ENCODE measurements at regions not wholly inside any gene's neighbourhood (a gene's known extent, or its start where the extent isn't known, plus 50 kb on each side); places are given as distances from the start of the nearest gene placed in this dataset.
A peak's percentile ranks its signal among the peaks of the same experiment; 100 is the strongest.

DNA sequence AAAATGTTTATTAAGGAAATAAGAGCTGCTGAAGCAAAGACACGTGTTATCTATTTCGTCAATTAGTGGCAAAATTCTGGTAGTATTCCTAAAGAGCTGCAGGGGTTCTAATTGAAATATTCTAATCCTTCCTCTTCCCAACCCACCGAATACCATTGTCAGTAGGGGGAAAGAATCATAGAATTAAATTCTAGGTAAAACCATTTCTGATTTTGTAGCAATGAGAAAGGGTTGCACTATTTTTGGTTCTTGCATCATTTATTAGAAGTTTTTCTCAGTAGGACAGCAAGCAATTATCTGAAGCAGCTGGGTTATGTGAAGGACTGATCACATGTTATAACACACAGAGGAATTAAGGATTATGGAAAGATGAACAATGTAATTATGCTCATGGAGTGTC is 80.3 kb upstream of the SEMA6A start:
- no peak for DNase-seq (ENCODE audit: low spot score)
- H3K4me1 Mint-ChIP-seq (ENCODE audit: low read depth) = peaks cover 29% of the 10 kb centered on the region
- H3K27ac Mint-ChIP-seq (ENCODE audit: unreplicated experiment) = no peak overlapping the region
- H3K9me3 Mint-ChIP-seq (ENCODE audit: low read depth) = no peaks in the 10 kb centered on the region
- peaks cover 5% of the 10 kb centered on the region for H3K27me3 Mint-ChIP-seq (ENCODE audit: low read depth)
- H3K4me3 Mint-ChIP-seq (ENCODE audit: unreplicated experiment) = no peak overlapping the region
- H3K36me3 Mint-ChIP-seq (ENCODE audit: low read depth) = no peaks in the 10 kb centered on the region
- TF ChIP-seq, protein P1, sequence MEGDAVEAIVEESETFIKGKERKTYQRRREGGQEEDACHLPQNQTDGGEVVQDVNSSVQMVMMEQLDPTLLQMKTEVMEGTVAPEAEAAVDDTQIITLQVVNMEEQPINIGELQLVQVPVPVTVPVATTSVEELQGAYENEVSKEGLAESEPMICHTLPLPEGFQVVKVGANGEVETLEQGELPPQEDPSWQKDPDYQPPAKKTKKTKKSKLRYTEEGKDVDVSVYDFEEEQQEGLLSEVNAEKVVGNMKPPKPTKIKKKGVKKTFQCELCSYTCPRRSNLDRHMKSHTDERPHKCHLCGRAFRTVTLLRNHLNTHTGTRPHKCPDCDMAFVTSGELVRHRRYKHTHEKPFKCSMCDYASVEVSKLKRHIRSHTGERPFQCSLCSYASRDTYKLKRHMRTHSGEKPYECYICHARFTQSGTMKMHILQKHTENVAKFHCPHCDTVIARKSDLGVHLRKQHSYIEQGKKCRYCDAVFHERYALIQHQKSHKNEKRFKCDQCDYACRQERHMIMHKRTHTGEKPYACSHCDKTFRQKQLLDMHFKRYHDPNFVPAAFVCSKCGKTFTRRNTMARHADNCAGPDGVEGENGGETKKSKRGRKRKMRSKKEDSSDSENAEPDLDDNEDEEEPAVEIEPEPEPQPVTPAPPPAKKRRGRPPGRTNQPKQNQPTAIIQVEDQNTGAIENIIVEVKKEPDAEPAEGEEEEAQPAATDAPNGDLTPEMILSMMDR (IDR thresholded peaks at IDR 0.05) = no peak

DNA sequence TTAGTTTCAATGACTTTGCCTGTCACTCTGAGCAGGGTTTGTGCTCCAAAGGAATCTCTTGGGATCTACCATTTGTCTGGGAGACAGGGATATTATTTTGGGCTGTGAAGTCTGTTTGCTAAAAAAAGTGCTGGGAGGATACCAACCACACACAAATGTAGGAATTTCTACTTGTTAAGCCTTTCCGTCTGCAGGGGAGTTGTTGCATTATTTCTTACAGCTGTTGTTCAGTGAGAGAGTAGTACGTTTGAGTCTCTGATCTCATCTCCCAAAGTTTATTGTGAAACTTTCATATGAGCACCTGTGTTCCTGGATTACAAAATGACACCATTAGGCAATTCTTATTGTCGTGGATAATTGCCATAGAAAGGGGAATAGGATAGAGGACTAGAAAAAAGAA is 78.3 kb upstream of the SEMA6A start:
- H3K27me3 Mint-ChIP-seq (ENCODE audit: low read depth) = peaks cover 5% of the 10 kb centered on the region
- no peaks in the 10 kb centered on the region for H3K9me3 Mint-ChIP-seq (ENCODE audit: low read depth)
- no peak for DNase-seq (ENCODE audit: low spot score)
- peaks cover 18% of the 10 kb centered on the region for H3K4me1 Mint-ChIP-seq (ENCODE audit: low read depth)
- H3K27ac Mint-ChIP-seq (ENCODE audit: unreplicated experiment) = no peak overlapping the region
- H3K36me3 Mint-ChIP-seq (ENCODE audit: low read depth) = no peaks in the 10 kb centered on the region
- TF ChIP-seq, protein P1 (IDR thresholded peaks at IDR 0.05) = no peak
- H3K4me3 Mint-ChIP-seq (ENCODE audit: unreplicated experiment) = no peak overlapping the region

DNA sequence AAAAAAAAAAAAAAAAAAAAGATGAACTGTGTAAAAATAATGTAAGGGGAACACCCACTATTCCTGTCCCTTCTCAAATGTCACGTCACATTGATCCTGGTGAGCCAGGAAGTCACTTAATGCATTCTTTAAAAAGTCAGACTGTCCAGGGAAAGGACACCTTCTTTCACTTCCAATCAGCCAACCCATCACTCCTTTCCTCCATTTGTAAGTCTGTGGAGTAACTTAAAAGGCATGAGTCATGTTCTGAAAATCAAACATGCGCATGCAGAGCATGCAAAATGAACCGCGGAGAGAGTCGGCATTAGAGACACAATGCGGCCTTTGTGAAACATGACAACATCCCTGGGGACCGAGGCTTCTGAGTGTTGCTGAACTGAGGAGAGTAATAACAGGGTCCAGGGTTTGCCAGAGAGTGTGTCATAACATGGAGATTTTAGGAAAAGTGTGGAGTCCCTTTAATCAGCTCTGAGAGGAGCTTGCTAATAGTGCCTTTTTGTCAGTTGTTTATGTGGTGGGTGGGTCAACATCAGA is 77.6 kb upstream of the SEMA6A start:
- H3K4me1 Mint-ChIP-seq (ENCODE audit: low read depth) = peaks cover 18% of the 10 kb centered on the region
- TF ChIP-seq, protein P1 (IDR thresholded peaks at IDR 0.05) = no peak
- DNase-seq (ENCODE audit: low spot score) = no peak
- H3K27ac Mint-ChIP-seq (ENCODE audit: unreplicated experiment) = no peak overlapping the region
- no peaks in the 10 kb centered on the region for H3K36me3 Mint-ChIP-seq (ENCODE audit: low read depth)
- H3K4me3 Mint-ChIP-seq (ENCODE audit: unreplicated experiment) = peak overlapping the region; percentile 26
- H3K9me3 Mint-ChIP-seq (ENCODE audit: low read depth) = no peaks in the 10 kb centered on the region
- peaks cover 5% of the 10 kb centered on the region for H3K27me3 Mint-ChIP-seq (ENCODE audit: low read depth)

DNA sequence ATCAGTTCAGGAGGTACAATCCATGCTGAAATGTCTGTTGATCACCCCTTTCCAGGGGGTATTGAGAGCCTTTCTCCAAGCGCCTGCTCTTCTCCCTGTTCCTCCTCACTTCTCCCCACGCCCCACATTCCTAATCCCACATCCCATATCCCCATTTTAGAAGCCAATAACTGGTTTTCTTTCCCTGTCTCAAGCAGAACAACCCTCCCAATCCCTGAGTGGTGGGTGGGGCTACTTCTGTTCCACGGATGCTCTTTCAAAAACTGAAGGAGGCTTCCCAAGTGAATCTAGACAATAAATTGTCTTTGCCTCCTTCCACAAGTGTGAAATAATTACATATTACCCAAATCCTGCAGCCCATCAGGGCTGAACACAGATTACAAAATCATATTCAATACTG is 77.0 kb upstream of the SEMA6A start:
- no peak for DNase-seq (ENCODE audit: low spot score)
- H3K4me1 Mint-ChIP-seq (ENCODE audit: low read depth) = peaks cover 18% of the 10 kb centered on the region
- no peak overlapping the region for H3K4me3 Mint-ChIP-seq (ENCODE audit: unreplicated experiment)
- no peaks in the 10 kb centered on the region for H3K9me3 Mint-ChIP-seq (ENCODE audit: low read depth)
- H3K27ac Mint-ChIP-seq (ENCODE audit: unreplicated experiment) = no peak overlapping the region
- no peaks in the 10 kb centered on the region for H3K36me3 Mint-ChIP-seq (ENCODE audit: low read depth)
- peaks cover 2% of the 10 kb centered on the region for H3K27me3 Mint-ChIP-seq (ENCODE audit: low read depth)
- TF ChIP-seq, protein P1 (IDR thresholded peaks at IDR 0.05) = no peak

DNA sequence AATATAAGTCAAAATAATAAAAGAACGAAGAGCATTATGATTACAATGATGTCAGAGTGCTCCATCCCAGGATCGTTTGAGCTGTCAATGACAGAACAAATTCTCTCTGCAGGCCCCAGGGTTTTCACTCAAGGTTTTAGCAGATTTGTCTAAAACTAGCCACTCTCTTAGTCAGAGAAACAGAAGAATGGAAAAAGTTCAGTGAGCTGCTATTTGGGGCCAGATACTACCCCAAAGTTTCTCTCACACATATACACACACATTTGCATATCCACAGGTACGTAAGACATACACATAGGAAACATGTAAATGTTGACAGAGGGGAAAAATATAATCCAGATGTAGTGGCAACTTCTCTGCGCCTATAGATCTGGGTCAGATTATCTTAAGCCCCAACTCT is 76.3 kb upstream of the SEMA6A start:
- H3K4me1 Mint-ChIP-seq (ENCODE audit: low read depth) = peaks cover 18% of the 10 kb centered on the region
- TF ChIP-seq, protein P1 (IDR thresholded peaks at IDR 0.05) = no peak
- H3K9me3 Mint-ChIP-seq (ENCODE audit: low read depth) = no peaks in the 10 kb centered on the region
- H3K4me3 Mint-ChIP-seq (ENCODE audit: unreplicated experiment) = no peak overlapping the region
- H3K27ac Mint-ChIP-seq (ENCODE audit: unreplicated experiment) = no peak overlapping the region
- no peak for DNase-seq (ENCODE audit: low spot score)
- no peaks in the 10 kb centered on the region for H3K27me3 Mint-ChIP-seq (ENCODE audit: low read depth)
- no peaks in the 10 kb centered on the region for H3K36me3 Mint-ChIP-seq (ENCODE audit: low read depth)
